ENCODE measurements at regions not wholly inside any gene's neighbourhood (a gene's known extent, or its start where the extent isn't known, plus 50 kb on each side); places are given as distances from the start of the nearest gene placed in this dataset.
A peak's percentile ranks its signal among the peaks of the same experiment; 100 is the strongest.

GRCh38 chr12:25372969-25373817, 122.5 kb upstream of the KRAS start:
- Mint-ChIP-seq H3K4me1 (peaks cover 15% of the 10 kb centered on the region), H3K4me3 (no peak overlapping the region), H3K27me3 (ENCODE audit: insufficient read depth) (no peaks in the 10 kb centered on the region), H3K27ac (no peak overlapping the region), H3K9me3 (peaks cover 32% of the 10 kb centered on the region), H3K36me3 (ENCODE audit: low read depth) (peaks cover 9% of the 10 kb centered on the region)
- no peak for DNase-seq
- TF ChIP-seq, protein P1, sequence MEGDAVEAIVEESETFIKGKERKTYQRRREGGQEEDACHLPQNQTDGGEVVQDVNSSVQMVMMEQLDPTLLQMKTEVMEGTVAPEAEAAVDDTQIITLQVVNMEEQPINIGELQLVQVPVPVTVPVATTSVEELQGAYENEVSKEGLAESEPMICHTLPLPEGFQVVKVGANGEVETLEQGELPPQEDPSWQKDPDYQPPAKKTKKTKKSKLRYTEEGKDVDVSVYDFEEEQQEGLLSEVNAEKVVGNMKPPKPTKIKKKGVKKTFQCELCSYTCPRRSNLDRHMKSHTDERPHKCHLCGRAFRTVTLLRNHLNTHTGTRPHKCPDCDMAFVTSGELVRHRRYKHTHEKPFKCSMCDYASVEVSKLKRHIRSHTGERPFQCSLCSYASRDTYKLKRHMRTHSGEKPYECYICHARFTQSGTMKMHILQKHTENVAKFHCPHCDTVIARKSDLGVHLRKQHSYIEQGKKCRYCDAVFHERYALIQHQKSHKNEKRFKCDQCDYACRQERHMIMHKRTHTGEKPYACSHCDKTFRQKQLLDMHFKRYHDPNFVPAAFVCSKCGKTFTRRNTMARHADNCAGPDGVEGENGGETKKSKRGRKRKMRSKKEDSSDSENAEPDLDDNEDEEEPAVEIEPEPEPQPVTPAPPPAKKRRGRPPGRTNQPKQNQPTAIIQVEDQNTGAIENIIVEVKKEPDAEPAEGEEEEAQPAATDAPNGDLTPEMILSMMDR (conservative IDR thresholded peaks at IDR 0.05) = no peak
- H3K4me1 ChIP-seq (ENCODE audit: control insufficient read depth, insufficient read depth, low read length) = no peaks in the 10 kb centered on the region
- H3K9ac ChIP-seq (ENCODE audit: extremely low read depth, low read length, poor library complexity, severe bottlenecking) = no peak overlapping the region
- H3K27ac ChIP-seq (ENCODE audit: low read depth, low read length) = no peak overlapping the region
- WGBS, 2 experiments (ENCODE audit: insufficient coverage in 1 of 2, insufficient read length in 1 of 2) = 94 to 100% methylated on average over 2 to 4 of the region's 4 CpGs
- no peak overlapping the region for H3K4me3 ChIP-seq (ENCODE audit: low read length)
- no peaks in the 10 kb centered on the region for H3K36me3 ChIP-seq (ENCODE audit: control insufficient read depth, insufficient read depth, low read length)
- no peaks in the 10 kb centered on the region for H3K27me3 ChIP-seq (ENCODE audit: control insufficient read depth, insufficient read depth, low read length, poor library complexity, severe bottlenecking)
- H3K9me3 ChIP-seq (ENCODE audit: control insufficient read depth, low read length) = peaks cover 25% of the 10 kb centered on the region

GRCh38 chr12:25372002-25372401, 121.3 kb upstream of the KRAS start:
- Mint-ChIP-seq H3K27ac (no peak overlapping the region), H3K27me3 (ENCODE audit: insufficient read depth) (no peaks in the 10 kb centered on the region), H3K4me1 (peaks cover 13% of the 10 kb centered on the region), H3K4me3 (no peak overlapping the region), H3K36me3 (ENCODE audit: low read depth) (peaks cover 9% of the 10 kb centered on the region), H3K9me3 (peaks cover 32% of the 10 kb centered on the region)
- H3K4me3 ChIP-seq (ENCODE audit: low read length) = no peak overlapping the region
- no peaks in the 10 kb centered on the region for H3K4me1 ChIP-seq (ENCODE audit: control insufficient read depth, insufficient read depth, low read length)
- H3K27me3 ChIP-seq (ENCODE audit: control insufficient read depth, insufficient read depth, low read length, poor library complexity, severe bottlenecking) = no peaks in the 10 kb centered on the region
- no peak for DNase-seq
- H3K36me3 ChIP-seq (ENCODE audit: control insufficient read depth, insufficient read depth, low read length) = no peaks in the 10 kb centered on the region
- H3K9me3 ChIP-seq (ENCODE audit: control insufficient read depth, low read length) = peaks cover 27% of the 10 kb centered on the region
- H3K9ac ChIP-seq (ENCODE audit: extremely low read depth, low read length, poor library complexity, severe bottlenecking) = no peak overlapping the region
- no peak overlapping the region for H3K27ac ChIP-seq (ENCODE audit: low read depth, low read length)
- TF ChIP-seq, protein P1 (conservative IDR thresholded peaks at IDR 0.05) = no peak

DNA sequence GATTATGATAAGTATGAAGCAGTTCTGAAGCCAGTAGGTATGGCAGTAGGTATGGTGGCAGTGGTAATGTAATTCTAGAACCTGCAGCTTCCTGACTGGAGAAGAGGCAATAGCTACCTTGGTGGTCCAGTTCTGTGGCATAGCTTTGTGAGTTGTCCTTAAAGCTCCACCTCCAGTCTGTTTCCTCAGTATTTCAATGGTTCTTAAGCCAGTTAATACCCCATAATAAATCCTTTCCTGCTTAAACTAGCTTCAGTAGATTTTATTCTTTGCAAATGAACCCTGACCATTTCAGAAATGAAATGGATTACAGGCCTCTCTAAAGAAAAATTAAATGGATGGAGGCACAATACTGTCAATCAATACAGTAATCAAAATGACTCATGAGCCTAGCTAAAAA, 117.8 kb upstream of the KRAS start:
- H3K27me3 Mint-ChIP-seq (ENCODE audit: insufficient read depth) = no peaks in the 10 kb centered on the region
- H3K27ac Mint-ChIP-seq = no peak overlapping the region
- Histone ChIP-seq H3K4me1 (ENCODE audit: control insufficient read depth, insufficient read depth, low read length) (peaks cover 7% of the 10 kb centered on the region), H3K4me3 (ENCODE audit: low read length) (peak overlapping the region; percentile 64), H3K27me3 (ENCODE audit: control insufficient read depth, insufficient read depth, low read length, poor library complexity, severe bottlenecking) (no peaks in the 10 kb centered on the region), H3K9ac (ENCODE audit: extremely low read depth, low read length, poor library complexity, severe bottlenecking) (no peak overlapping the region), H3K36me3 (ENCODE audit: control insufficient read depth, insufficient read depth, low read length) (no peaks in the 10 kb centered on the region), H3K27ac (ENCODE audit: low read depth, low read length) (no peak overlapping the region), H3K9me3 (ENCODE audit: control insufficient read depth, low read length) (peaks cover 27% of the 10 kb centered on the region)
- peaks cover 32% of the 10 kb centered on the region for H3K9me3 Mint-ChIP-seq
- no peak for DNase-seq
- TF ChIP-seq, protein P1 (conservative IDR thresholded peaks at IDR 0.05) = no peak
- H3K36me3 Mint-ChIP-seq (ENCODE audit: low read depth) = peaks cover 9% of the 10 kb centered on the region
- H3K4me1 Mint-ChIP-seq = peaks cover 29% of the 10 kb centered on the region
- H3K4me3 Mint-ChIP-seq = no peak overlapping the region
